Pancreas (tissue), 10 donors: ENCODE measurements at regions not wholly inside any gene's neighbourhood (a gene's known extent, or its start where the extent isn't known, plus 50 kb on each side); places are given as distances from the start of the nearest gene placed in this dataset.
A peak's percentile ranks its signal among the peaks of the same experiment; 100 is the strongest.
"Not testable (repeated sequence)": the region's sequence is repeated elsewhere in the genome, so short reads cannot be mapped to it uniquely, and the experiment has no call there.

ENCODE experiments used
- ATAC-seq, 4 donors: fragments of 200-7000 bp; cut with Tn5 transposase; one replicate each; pipeline versions ENCODE4 v1.8.0 to v1.9.1; 2020; ENCODE audit warnings: mild to moderate bottlenecking in 4 of 4, moderate library complexity in 4 of 4
- DNase-seq, 6 donors: peaks; one replicate each; pipeline ENCODE4 v3.0.0-alpha.2; 2020
- FAIRE-seq: peaks from 2 replicates; lab custom pipeline; 2012; peaks lifted over from hg19 to GRCh38; lab: Jason Lieb, UNC
- H3K27ac ChIP-seq, 4 donors: fragments of 200-600 bp; sonication (generic); 1 replicate in 3 of 4; 2 replicates in 1 of 4; pipeline versions ENCODE4 v1.5.0 to v1.8.0; 2020
- H3K27me3 ChIP-seq, 4 donors: fragments of 200-600 bp; one replicate each; pipeline ENCODE4 v1.8.0; 2021
- H3K36me3 ChIP-seq, 3 donors: fragments of 200-600 bp; sonication (generic) in 1 of 3; one replicate each; pipeline versions ENCODE4 v1.5.0 to v1.8.0; 2020 to 2021
- H3K4me1 ChIP-seq, 3 donors: fragments of 200-600 bp; one replicate each; pipeline ENCODE4 v1.8.0; 2021
- H3K4me3 ChIP-seq, 4 donors: fragments of 200-600 bp; sonication (generic) in 2 of 4; one replicate each; pipeline versions ENCODE4 v1.5.0 to v1.8.0; 2020 to 2021
- H3K9me3 ChIP-seq, 4 donors: fragments of 200-600 bp; one replicate each; pipeline ENCODE4 v1.8.0; 2021
- WGBS, 2 donors: extraction: QIAGEN DNeasy Blood & Tissue Kit; methylation state at CpG; one replicate each; pipeline ENCODE4 v1.1.7; 2013; 5-methylcytosine and 5-hydroxymethylcytosine counted together
- intact Hi-C, 3 donors: fragments of 100-400 bp; cut with DNase I; formaldehyde crosslinking; loops; one replicate each; pipeline versions ENCODE4 v1.11.1 to v1.14.2; 2022
- donor health status: healthy with polysubstance abuse.
- donor health status: DM: no; HTN: no; CAD: no; lungs with moderate emphysema.
- donor health status: DM: no; HTN: no; CAD: no.
- donor health status: control.
- donor health status: control.
- donor health status: Bipolar disorder and iron deficiency.
- donor health status: DM: yes; HTN: yes; CAD: no.
- donor health status: DM: no; HTN: no; CAD: no.
- donor health status: DM: no; HTN: no; CAD: no.
- donor health status: DM: yes; HTN: yes; CAD: no.

- H3K36me3 ChIP-seq, H3K27ac ChIP-seq, H3K27me3 ChIP-seq, H3K4me3 ChIP-seq, H3K4me1 ChIP-seq, intact Hi-C loops, DNase-seq, ATAC-seq, H3K9me3 ChIP-seq, FAIRE-seq: not testable (repeated sequence)
- WGBS, 2 donors = 72 to 77% methylated on average over 3 of the region's 3 CpGs
Measured at GRCh38 chr5:62240494-62240893, 65.5 kb upstream of the KIF2A start.

GRCh38 chr5:62242000-62242399 lies 64.0 kb upstream of the KIF2A start:
- peak overlapping the region in 2 of 4 donors; percentile 59 to 78 for H3K27ac ChIP-seq
- DNase-seq, H3K4me3 ChIP-seq, H3K27me3 ChIP-seq, H3K9me3 ChIP-seq, H3K4me1 ChIP-seq, intact Hi-C loops, H3K36me3 ChIP-seq, FAIRE-seq: not testable (repeated sequence)
- 84 to 85% methylated on average over 5 of the region's 5 CpGs for WGBS, 2 donors
- peak in 2 of 4 donors; percentile 4 for ATAC-seq

- FAIRE-seq, H3K4me3 ChIP-seq, intact Hi-C loops, H3K9me3 ChIP-seq, H3K36me3 ChIP-seq, H3K27me3 ChIP-seq, H3K4me1 ChIP-seq: not testable (repeated sequence)
- DNase-seq (peak in 5 of 6 donors; percentile 59 to 84 (median 76)), ATAC-seq (peak; percentile 88 to 97 (median 95))
- peak overlapping the region; percentile 33 to 78 (median 49) for H3K27ac ChIP-seq
- 51% methylated on average over 2 of the region's 2 CpGs for WGBS, 2 donors
Measured at GRCh38 chr5:62243046-62243445, 63.0 kb upstream of the KIF2A start.

- H3K27me3 ChIP-seq, H3K9me3 ChIP-seq, H3K36me3 ChIP-seq, intact Hi-C loops, H3K4me3 ChIP-seq, DNase-seq, H3K4me1 ChIP-seq, FAIRE-seq, ATAC-seq, H3K27ac ChIP-seq: not testable (repeated sequence)
- WGBS, 2 donors = 94 to 96% methylated on average over 6 of the region's 6 CpGs
Measured at GRCh38 chr5:62248192-62248591, 57.8 kb upstream of the KIF2A start.

GRCh38 chr5:62250085-62250484 lies 55.9 kb upstream of the KIF2A start:
- intact Hi-C loops, H3K4me1 ChIP-seq, H3K4me3 ChIP-seq, H3K9me3 ChIP-seq, DNase-seq, H3K36me3 ChIP-seq, H3K27me3 ChIP-seq, FAIRE-seq, H3K27ac ChIP-seq, ATAC-seq: not testable (repeated sequence)
- WGBS, 2 donors = 67 to 74% methylated on average over 3 of the region's 3 CpGs

- intact Hi-C loops, ATAC-seq, H3K4me1 ChIP-seq, H3K27ac ChIP-seq, H3K9me3 ChIP-seq, FAIRE-seq, H3K36me3 ChIP-seq, H3K27me3 ChIP-seq, H3K4me3 ChIP-seq, DNase-seq: not testable (repeated sequence)
- WGBS, 2 donors = 93 to 95% methylated on average over 4 of the region's 4 CpGs
Measured at GRCh38 chr5:62250919-62251318, 55.1 kb upstream of the KIF2A start.

GRCh38 chr5:62252519-62252918 lies 53.5 kb upstream of the KIF2A start:
- H3K9me3 ChIP-seq, H3K4me3 ChIP-seq, H3K27ac ChIP-seq, intact Hi-C loops, ATAC-seq, DNase-seq, H3K27me3 ChIP-seq, FAIRE-seq, H3K36me3 ChIP-seq: not testable (repeated sequence)
- WGBS, 2 donors = 96 to 100% methylated on average over 2 of the region's 2 CpGs
- peaks cover 8 to 13% (median 12%) of the 10 kb centered on the region in 3 donors for H3K4me1 ChIP-seq

GRCh38 chr5:62255551-62255950 lies 50.5 kb upstream of the KIF2A start:
- H3K36me3 ChIP-seq, DNase-seq, FAIRE-seq, H3K9me3 ChIP-seq, H3K4me3 ChIP-seq, ATAC-seq, H3K27me3 ChIP-seq, intact Hi-C loops: not testable (repeated sequence)
- Histone ChIP-seq H3K4me1 (peaks cover 12 to 21% (median 18%) of the 10 kb centered on the region in 3 donors), H3K27ac (peak overlapping the region in 2 of 4 donors; percentile 59 to 82)
- WGBS, 2 donors = 96 to 98% methylated on average over 1 of the region's 1 CpG
